K562 (cell line): ENCODE measurements at regions not wholly inside any gene's neighbourhood (a gene's known extent, or its start where the extent isn't known, plus 50 kb on each side); places are given as distances from the start of the nearest gene placed in this dataset.

Experiments
- ATAC-seq: fragments of 200-7000 bp; cut with Tn5 transposase; 3 replicates; pipeline ENCODE4 v1.9.1; 2020; ENCODE audit warnings: moderate library complexity
- BruUV-seq: library from RNA; stranded (reverse); fragments of 400-500 nt; replicated peaks from 2 replicates; lab custom pipeline; 2021; lab: Mats Ljungman, UMichigan
- CTCF ChIA-PET: fragments of 300-600 bp; formaldehyde crosslinking; extraction: SDS; loops from one replicate; lab custom pipeline; 2021; ENCODE audit warnings: low intra/inter-chr PET ratio; lab: Yijun Ruan, JAX
- POLR2A ChIA-PET: fragments of 300-600, 350-650 bp; sonication (Branson Sonifier 250); formaldehyde crosslinking; extraction: SDS; loops from one replicate; lab custom pipeline; 2021; ENCODE audit warnings: antibody characterized with exemption, inconsistent platforms; lab: Yijun Ruan, JAX
- DNase-seq, 4 experiments: peaks; one replicate each; pipeline versions ENCODE4 v3.0.0 to v3.0.0-alpha.2; 2011 to 2018; ENCODE audit warnings: low spot score in 3 of 4, mixed read lengths in 3 of 4; ENCODE audit errors: extremely low read depth in 1 of 4
- FAIRE-seq: peaks from 2 replicates; lab custom pipeline; 2011; peaks lifted over from hg19 to GRCh38; lab: Jason Lieb, UNC
- H2AFZ ChIP-seq: 2 replicates; pipeline ENCODE4 v1.6.0; 2011; ENCODE audit warnings: low read depth, low read length, control low read depth, inconsistent platforms
- H3K27ac ChIP-seq: fragments of 200-600 bp; 3 replicates; pipeline ENCODE4 v1.8.0; 2011; ENCODE audit warnings: low read depth, mild to moderate bottlenecking, control low read depth, inconsistent platforms, low read length, moderate library complexity, mixed read lengths; ENCODE audit errors: extremely low read depth
- H3K27me3 ChIP-seq, 2 experiments: fragments of 300-600 bp in 1 of 2; 2 replicates in 1 of 2; 3 replicates in 1 of 2; pipeline versions ENCODE4 v1.6.0 to v1.8.0; 2011; ENCODE audit warnings: inconsistent platforms in 2 of 2, low read length in 2 of 2, mild to moderate bottlenecking in 1 of 2, mixed read lengths in 1 of 2, moderate library complexity in 1 of 2; ENCODE audit not compliant: control insufficient read depth in 2 of 2, insufficient read depth in 2 of 2
- H3K36me3 ChIP-seq: fragments of 300-600 bp; 3 replicates; pipeline ENCODE4 v1.8.0; 2011; ENCODE audit warnings: mild to moderate bottlenecking, low read length, inconsistent platforms; ENCODE audit not compliant: control insufficient read depth, insufficient read depth
- H3K4me1 ChIP-seq, 2 experiments: fragments of 200-600 bp in 1 of 2; replicated peaks in 1 of 2; 2 replicates in 1 of 2; 3 replicates in 1 of 2; pipeline versions ENCODE4 v1.5.1 to v1.8.0; 2011; ENCODE audit warnings: inconsistent platforms in 2 of 2, low read length in 2 of 2, mild to moderate bottlenecking in 1 of 2, mixed read lengths in 1 of 2, moderate library complexity in 1 of 2; ENCODE audit not compliant: control insufficient read depth in 2 of 2, insufficient read depth in 2 of 2
- H3K4me2 ChIP-seq: 2 replicates; pipeline ENCODE4 v1.6.1; 2011; ENCODE audit warnings: low read length, control low read depth, inconsistent platforms, mixed read lengths; ENCODE audit not compliant: insufficient read depth
- H3K4me3 ChIP-seq: fragments of 200-600 bp; sonication (generic), shearing (Covaris generic); 2 replicates; pipeline ENCODE4 v1.5.1; 2016; ENCODE audit warnings: control low read depth, inconsistent platforms
- H3K79me2 ChIP-seq: fragments of 200-600 bp; 3 replicates; pipeline ENCODE4 v1.8.0; 2011; ENCODE audit warnings: low read length, inconsistent platforms; ENCODE audit not compliant: control insufficient read depth, insufficient read depth
- H3K9ac ChIP-seq, 2 experiments: 2 replicates each; pipeline versions ENCODE4 v1.6.0 to v1.6.1; 2011; ENCODE audit warnings: low read depth in 2 of 2, low read length in 2 of 2, control low read depth in 1 of 2, inconsistent platforms in 1 of 2, mild to moderate bottlenecking in 1 of 2, mixed read lengths in 1 of 2; ENCODE audit not compliant: insufficient read depth in 1 of 2
- H3K9me1 ChIP-seq: one replicate; pipeline ENCODE4 v1.6.0; 2011; ENCODE audit warnings: inconsistent platforms, mild to moderate bottlenecking, low read length, moderate library complexity; ENCODE audit not compliant: control insufficient read depth, insufficient read depth
- H3K9me3 ChIP-seq: replicated peaks from 2 replicates; pipeline ENCODE4 v1.5.1; 2011; ENCODE audit warnings: low read depth, low read length, inconsistent platforms; ENCODE audit not compliant: control insufficient read depth, insufficient read depth
- H4K20me1 ChIP-seq: replicated peaks from 2 replicates; pipeline ENCODE4 v1.6.1; 2011; ENCODE audit warnings: low read length, inconsistent platforms, mixed read lengths; ENCODE audit not compliant: control insufficient read depth, insufficient read depth
- C11orf30 ChIP-seq: fragments of 450-650 bp; IDR thresholded peaks from 2 replicates; pipeline ENCODE4 v1.6.1; 2016; ENCODE audit warnings: low read depth, mild to moderate bottlenecking
- DPF2 ChIP-seq: fragments of 450-650 bp; IDR thresholded peaks from 2 replicates; pipeline ENCODE4 v1.6.1; 2016
- EHMT2 ChIP-seq: fragments of 450-650 bp; IDR thresholded peaks from 2 replicates; pipeline ENCODE4 v1.6.1; 2018; ENCODE audit warnings: antibody characterized with exemption
- FOXP1 ChIP-seq: sonication (generic); formaldehyde crosslinking; IDR thresholded peaks from 2 replicates; pipeline ENCODE4 v1.8.0; 2022; ENCODE audit warnings: mild to moderate bottlenecking, missing genetic modification reagents
- MAZ ChIP-seq, 2 experiments: fragments of 450-650 bp in 1 of 2; sonication (generic) in 1 of 2; formaldehyde crosslinking; IDR thresholded peaks in 1 of 2; conservative IDR thresholded peaks in 1 of 2; 2 replicates each; pipeline versions ENCODE4 v1.4.0 to v1.5.0; 2020; ENCODE audit warnings: mild to moderate bottlenecking in 1 of 2, missing genetic modification reagents in 1 of 2
- MEIS2 ChIP-seq: fragments of 450-650 bp; IDR thresholded peaks from 2 replicates; pipeline ENCODE4 v1.6.1; 2014; ENCODE audit warnings: mild to moderate bottlenecking; ENCODE audit not compliant: partially characterized antibody
- NFIX ChIP-seq: fragments of 250-450 bp; sonication (Bioruptor Pico); IDR thresholded peaks from 2 replicates; pipeline ENCODE4 v1.4.0; 2020; ENCODE audit warnings: low read depth, mild to moderate bottlenecking, moderate library complexity
- SOX6 ChIP-seq: fragments of 450-650 bp; IDR thresholded peaks from 2 replicates; pipeline ENCODE4 v1.6.1; 2014; ENCODE audit warnings: mild to moderate bottlenecking
- TEAD4 ChIP-seq, 2 experiments: sonication (generic) in 1 of 2; formaldehyde crosslinking in 1 of 2; IDR thresholded peaks; 2 replicates each; pipeline versions ENCODE4 v1.6.1 to v1.8.0; 2012 to 2022; ENCODE audit warnings: borderline replicate concordance in 1 of 2, inconsistent platforms in 1 of 2, low read length in 1 of 2, mild to moderate bottlenecking in 1 of 2, missing genetic modification reagents in 1 of 2
- TGIF2 ChIP-seq: sonication (generic); formaldehyde crosslinking; IDR thresholded peaks from 2 replicates; pipeline ENCODE4 v1.8.1; 2022; ENCODE audit warnings: mild to moderate bottlenecking, missing genetic modification reagents, moderate library complexity
- ZEB2 ChIP-seq: fragments of 450-650 bp; IDR thresholded peaks from 2 replicates; pipeline ENCODE4 v1.6.1; 2016
- ZNF224 ChIP-seq: sonication (generic); formaldehyde crosslinking; IDR thresholded peaks from 2 replicates; pipeline ENCODE4 v1.8.0; 2022; ENCODE audit warnings: mild to moderate bottlenecking, missing genetic modification reagents
- ZNF778 ChIP-seq: fragments of 450-650 bp; formaldehyde crosslinking; IDR thresholded peaks from 2 replicates; pipeline ENCODE4 v1.4.0; 2020; ENCODE audit warnings: mild to moderate bottlenecking, moderate library complexity
- WGBS: fragments of 100-300 bp; shearing (Covaris generic); methylation state at CpG from one replicate; pipeline ENCODE4 v1.1.6; 2016; ENCODE audit warnings: low coverage, mixed read lengths; ENCODE audit not compliant: insufficient coverage; ENCODE audit errors: missing lambda C conversion rate; 5-methylcytosine and 5-hydroxymethylcytosine counted together
- in situ Hi-C: fragments of 300-500 bp; cut with MboI; formaldehyde crosslinking; loops from 4 replicates; pipeline ENCODE4 v1.15.0; 2018; ENCODE audit warnings: inconsistent platforms, mixed read lengths
- intact Hi-C: fragments of 100-400 bp; cut with micrococcal nuclease; formaldehyde crosslinking; loops from 2 replicates; pipeline ENCODE4 v1.14.2; 2022
- TF ChIP-seq, protein P1 (sequence below): fragments of 450-650 bp; IDR thresholded peaks from 2 replicates; pipeline ENCODE4 v1.6.1; 2016; ENCODE audit warnings: borderline replicate concordance
- TF ChIP-seq, protein P2 (sequence below): fragments of 450-650 bp; formaldehyde crosslinking; IDR thresholded peaks from 2 replicates; pipeline ENCODE4 v1.4.0; 2022; ENCODE audit warnings: missing genetic modification characterization
- TF ChIP-seq, protein P3 (sequence below): fragments of 450-650 bp; formaldehyde crosslinking; IDR thresholded peaks from 2 replicates; pipeline ENCODE4 v1.4.0; 2022; ENCODE audit warnings: mild to moderate bottlenecking, moderate library complexity
- TF ChIP-seq, protein P4 (sequence below): fragments of 450-650 bp; IDR thresholded peaks from 2 replicates; pipeline ENCODE4 v1.7.1; 2018; ENCODE audit warnings: mild to moderate bottlenecking, low read depth; ENCODE audit not compliant: partially characterized antibody

DNA sequence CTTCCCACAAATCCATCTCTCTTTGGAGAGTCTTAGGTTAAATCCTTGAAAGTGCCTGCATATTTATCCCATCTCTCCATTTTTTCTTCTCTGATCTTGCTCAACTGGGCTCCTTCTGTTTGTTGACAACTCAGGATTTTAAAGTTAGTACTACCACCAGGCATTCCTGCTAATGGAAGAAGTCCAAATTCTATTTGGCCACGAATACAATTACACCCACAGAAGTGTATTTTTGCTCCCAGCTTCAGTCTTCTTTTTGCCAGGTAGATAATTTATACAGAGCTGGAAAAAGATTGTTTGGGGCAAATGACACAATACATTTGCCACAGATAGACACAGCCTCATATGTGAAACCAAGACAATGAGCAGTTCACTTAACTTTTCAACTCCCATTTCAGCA, 74.8 kb downstream of the CETN3 start:
- 0% methylated on average over 1 of the region's 1 CpG for WGBS
- ChIA-PET POLR2A (interaction anchor here (0.7 kb wide), 1 partner anchor 682 kb away, joined by 3 read pairs; no protein-coding TSS in a partner anchor), CTCF (no interaction called here)
- intact Hi-C loops = no loop called here
- Histone ChIP-seq H3K4me3 (no peak overlapping the region), H3K4me2 (no peak overlapping the region), H4K20me1 (no peaks in the 10 kb centered on the region), H3K9me3 (no peaks in the 10 kb centered on the region), H3K4me1 (no peaks in the 10 kb centered on the region), H3K36me3 (no peaks in the 10 kb centered on the region), H3K27ac (no peak overlapping the region), H2AFZ (no peak overlapping the region), H3K79me2 (no peaks in the 10 kb centered on the region), H3K9me1 (no peaks in the 10 kb centered on the region), H3K27me3 (no peaks in the 10 kb centered on the region; a peak in 1 of 5 replicates), H3K9ac (no peak overlapping the region)
- TF ChIP-seq SOX6 = no peak
- TF ChIP-seq NFIX (CRISPR knock-in tag) = no peak
- TF ChIP-seq MEIS2 = no peak
- TF ChIP-seq C11orf30 = no peak
- no peak for TF ChIP-seq EHMT2
- TF ChIP-seq, protein P1, sequence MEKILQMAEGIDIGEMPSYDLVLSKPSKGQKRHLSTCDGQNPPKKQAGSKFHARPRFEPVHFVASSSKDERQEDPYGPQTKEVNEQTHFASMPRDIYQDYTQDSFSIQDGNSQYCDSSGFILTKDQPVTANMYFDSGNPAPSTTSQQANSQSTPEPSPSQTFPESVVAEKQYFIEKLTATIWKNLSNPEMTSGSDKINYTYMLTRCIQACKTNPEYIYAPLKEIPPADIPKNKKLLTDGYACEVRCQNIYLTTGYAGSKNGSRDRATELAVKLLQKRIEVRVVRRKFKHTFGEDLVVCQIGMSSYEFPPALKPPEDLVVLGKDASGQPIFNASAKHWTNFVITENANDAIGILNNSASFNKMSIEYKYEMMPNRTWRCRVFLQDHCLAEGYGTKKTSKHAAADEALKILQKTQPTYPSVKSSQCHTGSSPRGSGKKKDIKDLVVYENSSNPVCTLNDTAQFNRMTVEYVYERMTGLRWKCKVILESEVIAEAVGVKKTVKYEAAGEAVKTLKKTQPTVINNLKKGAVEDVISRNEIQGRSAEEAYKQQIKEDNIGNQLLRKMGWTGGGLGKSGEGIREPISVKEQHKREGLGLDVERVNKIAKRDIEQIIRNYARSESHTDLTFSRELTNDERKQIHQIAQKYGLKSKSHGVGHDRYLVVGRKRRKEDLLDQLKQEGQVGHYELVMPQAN = no peak
- no peak for TF ChIP-seq MAZ (CRISPR knock-in tag; conservative IDR thresholded peaks at IDR 0.05 in 1 of 2, IDR thresholded peaks at IDR 0.05 in 1 of 2)
- no peak for TF ChIP-seq ZNF778 (CRISPR knock-in tag)
- TF ChIP-seq, protein P2, sequence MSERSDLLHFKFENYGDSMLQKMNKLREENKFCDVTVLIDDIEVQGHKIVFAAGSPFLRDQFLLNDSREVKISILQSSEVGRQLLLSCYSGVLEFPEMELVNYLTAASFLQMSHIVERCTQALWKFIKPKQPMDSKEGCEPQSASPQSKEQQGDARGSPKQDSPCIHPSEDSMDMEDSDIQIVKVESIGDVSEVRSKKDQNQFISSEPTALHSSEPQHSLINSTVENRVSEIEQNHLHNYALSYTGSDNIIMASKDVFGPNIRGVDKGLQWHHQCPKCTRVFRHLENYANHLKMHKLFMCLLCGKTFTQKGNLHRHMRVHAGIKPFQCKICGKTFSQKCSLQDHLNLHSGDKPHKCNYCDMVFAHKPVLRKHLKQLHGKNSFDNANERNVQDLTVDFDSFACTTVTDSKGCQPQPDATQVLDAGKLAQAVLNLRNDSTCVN (CRISPR knock-in tag) = no peak
- TF ChIP-seq, protein P3, sequence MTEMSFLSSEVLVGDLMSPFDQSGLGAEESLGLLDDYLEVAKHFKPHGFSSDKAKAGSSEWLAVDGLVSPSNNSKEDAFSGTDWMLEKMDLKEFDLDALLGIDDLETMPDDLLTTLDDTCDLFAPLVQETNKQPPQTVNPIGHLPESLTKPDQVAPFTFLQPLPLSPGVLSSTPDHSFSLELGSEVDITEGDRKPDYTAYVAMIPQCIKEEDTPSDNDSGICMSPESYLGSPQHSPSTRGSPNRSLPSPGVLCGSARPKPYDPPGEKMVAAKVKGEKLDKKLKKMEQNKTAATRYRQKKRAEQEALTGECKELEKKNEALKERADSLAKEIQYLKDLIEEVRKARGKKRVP (CRISPR knock-in tag) = no peak
- no peak for TF ChIP-seq TEAD4 (IDR thresholded peaks at IDR 0.05; ENCODE audit: low read length)
- no peak for TF ChIP-seq TEAD4 (CRISPR knock-in tag; IDR thresholded peaks at IDR 0.05; ENCODE audit: borderline replicate concordance)
- TF ChIP-seq FOXP1 (CRISPR knock-in tag) = no peak
- no peak for TF ChIP-seq TGIF2 (CRISPR knock-in tag)
- TF ChIP-seq DPF2 = no peak
- TF ChIP-seq, protein P4, sequence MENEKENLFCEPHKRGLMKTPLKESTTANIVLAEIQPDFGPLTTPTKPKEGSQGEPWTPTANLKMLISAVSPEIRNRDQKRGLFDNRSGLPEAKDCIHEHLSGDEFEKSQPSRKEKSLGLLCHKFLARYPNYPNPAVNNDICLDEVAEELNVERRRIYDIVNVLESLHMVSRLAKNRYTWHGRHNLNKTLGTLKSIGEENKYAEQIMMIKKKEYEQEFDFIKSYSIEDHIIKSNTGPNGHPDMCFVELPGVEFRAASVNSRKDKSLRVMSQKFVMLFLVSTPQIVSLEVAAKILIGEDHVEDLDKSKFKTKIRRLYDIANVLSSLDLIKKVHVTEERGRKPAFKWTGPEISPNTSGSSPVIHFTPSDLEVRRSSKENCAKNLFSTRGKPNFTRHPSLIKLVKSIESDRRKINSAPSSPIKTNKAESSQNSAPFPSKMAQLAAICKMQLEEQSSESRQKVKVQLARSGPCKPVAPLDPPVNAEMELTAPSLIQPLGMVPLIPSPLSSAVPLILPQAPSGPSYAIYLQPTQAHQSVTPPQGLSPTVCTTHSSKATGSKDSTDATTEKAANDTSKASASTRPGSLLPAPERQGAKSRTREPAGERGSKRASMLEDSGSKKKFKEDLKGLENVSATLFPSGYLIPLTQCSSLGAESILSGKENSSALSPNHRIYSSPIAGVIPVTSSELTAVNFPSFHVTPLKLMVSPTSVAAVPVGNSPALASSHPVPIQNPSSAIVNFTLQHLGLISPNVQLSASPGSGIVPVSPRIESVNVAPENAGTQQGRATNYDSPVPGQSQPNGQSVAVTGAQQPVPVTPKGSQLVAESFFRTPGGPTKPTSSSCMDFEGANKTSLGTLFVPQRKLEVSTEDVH = no peak
- TF ChIP-seq ZEB2 = no peak
- no peak for TF ChIP-seq ZNF224 (CRISPR knock-in tag)
- DNase-seq (no peak), ATAC-seq (no peak), FAIRE-seq (no peak)
- no TSS peak for BruUV-seq
- in situ Hi-C loops = no loop called here
